ENCODE measurements at regions not wholly inside any gene's neighbourhood (a gene's known extent, or its start where the extent isn't known, plus 50 kb on each side); places are given as distances from the start of the nearest gene placed in this dataset.
A peak's percentile ranks its signal among the peaks of the same experiment; 100 is the strongest.
"Not testable (repeated sequence)": the region's sequence is repeated elsewhere in the genome, so short reads cannot be mapped to it uniquely, and the experiment has no call there.

DNA sequence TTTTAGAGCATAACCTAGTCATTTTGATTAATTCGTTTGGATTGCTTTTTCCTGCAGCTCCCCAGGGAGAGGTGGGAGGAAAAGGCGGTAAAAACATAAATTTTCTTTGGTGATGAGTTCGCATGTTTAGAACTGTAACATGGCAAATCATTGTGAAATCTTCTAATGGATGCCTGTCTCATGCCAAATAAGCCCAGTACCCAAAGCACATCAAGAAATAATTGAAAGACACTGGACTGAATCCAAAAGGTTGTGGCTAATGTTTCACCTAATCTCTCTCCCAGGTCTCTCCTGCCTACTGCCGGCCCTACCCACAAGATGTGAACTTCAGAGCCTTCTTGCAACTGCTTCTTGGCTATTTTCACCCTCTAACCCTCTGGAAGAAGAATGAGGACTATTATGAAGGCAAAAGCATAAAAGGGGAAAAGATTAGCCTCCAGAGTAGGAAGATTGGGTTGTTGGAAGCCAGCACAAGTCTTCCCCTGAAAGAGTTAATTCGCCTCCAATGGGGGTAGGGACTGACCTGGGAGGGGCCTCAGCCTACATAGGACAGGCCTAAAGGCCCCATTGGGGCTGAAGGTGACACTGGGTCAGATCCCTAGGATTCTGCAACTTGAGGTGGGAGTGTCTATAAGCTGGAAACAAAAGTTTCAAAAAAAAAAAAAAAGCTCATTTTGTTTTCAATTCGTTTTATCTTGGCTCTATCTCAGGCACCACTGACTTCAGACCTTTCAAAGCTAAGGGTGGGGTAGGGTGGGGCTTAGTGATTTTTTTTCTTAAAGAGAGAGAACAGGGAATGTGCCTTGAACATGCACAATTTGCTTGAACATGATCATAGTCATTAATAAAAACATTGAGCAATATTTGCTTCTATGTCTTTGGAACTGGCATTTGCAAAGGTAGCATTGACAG is 278.6 kb upstream of the KLF3 start:
- DNase-seq (ENCODE audit: low read depth, low spot score): no peak
- H3K4me3 ChIP-seq (ENCODE audit: low read depth, low read length): no peak overlapping the region
- TF ChIP-seq CTCF (IDR thresholded peaks at IDR 0.05; ENCODE audit: low read depth, low read length): no peak
- in situ Hi-C loops (cut with HindIII; ENCODE audit: low sequenced_read_pairs): no loop called here

- in situ Hi-C loops (cut with HindIII; ENCODE audit: low sequenced_read_pairs): no loop called here
- H3K4me3 ChIP-seq (ENCODE audit: low read depth, low read length): no peak overlapping the region
- no peak for TF ChIP-seq CTCF (IDR thresholded peaks at IDR 0.05; ENCODE audit: low read depth, low read length)
- no peak for DNase-seq (ENCODE audit: low read depth, low spot score)
These were observed 277.9 kb upstream of the KLF3 start for GRCh38 chr4:38386005-38386551.

DNA sequence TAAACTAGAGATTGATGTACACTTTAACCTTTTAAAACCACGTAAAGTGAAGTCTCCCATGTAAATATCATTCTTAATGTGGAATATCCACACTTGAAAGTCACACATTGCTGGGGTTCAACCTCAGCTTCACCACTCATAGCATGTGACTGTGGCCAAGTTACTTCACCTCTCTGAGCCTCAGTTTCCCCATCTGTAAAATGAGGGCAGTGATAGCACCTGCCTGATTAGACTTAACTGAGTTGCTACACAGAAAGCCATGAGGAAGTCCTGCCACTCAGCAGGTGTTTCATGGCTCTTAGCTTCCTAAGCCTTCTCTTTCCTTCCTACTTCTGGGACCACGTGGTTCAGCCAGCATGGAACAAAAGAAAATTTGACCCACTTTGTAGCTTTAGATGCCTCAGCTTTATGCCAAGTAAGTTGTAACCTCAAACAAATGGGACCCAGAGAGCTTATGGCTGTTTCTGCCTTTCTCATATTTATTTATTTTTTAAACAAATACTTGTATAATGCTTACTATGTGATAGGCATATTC is 277.3 kb upstream of the KLF3 start:
- H3K4me3 ChIP-seq (ENCODE audit: low read depth, low read length): no peak overlapping the region
- in situ Hi-C loops (cut with HindIII; ENCODE audit: low sequenced_read_pairs): no loop called here
- no peak for DNase-seq (ENCODE audit: low read depth, low spot score)
- TF ChIP-seq CTCF (IDR thresholded peaks at IDR 0.05; ENCODE audit: low read depth, low read length): no peak

GRCh38 chr4:38387348-38387747 is 276.7 kb upstream of the KLF3 start:
- no peak for TF ChIP-seq CTCF (IDR thresholded peaks at IDR 0.05; ENCODE audit: low read depth, low read length)
- DNase-seq (ENCODE audit: low read depth, low spot score): peak; percentile 39
- no peak overlapping the region for H3K4me3 ChIP-seq (ENCODE audit: low read depth, low read length)
- in situ Hi-C loops (cut with HindIII; ENCODE audit: low sequenced_read_pairs): no loop called here

DNA sequence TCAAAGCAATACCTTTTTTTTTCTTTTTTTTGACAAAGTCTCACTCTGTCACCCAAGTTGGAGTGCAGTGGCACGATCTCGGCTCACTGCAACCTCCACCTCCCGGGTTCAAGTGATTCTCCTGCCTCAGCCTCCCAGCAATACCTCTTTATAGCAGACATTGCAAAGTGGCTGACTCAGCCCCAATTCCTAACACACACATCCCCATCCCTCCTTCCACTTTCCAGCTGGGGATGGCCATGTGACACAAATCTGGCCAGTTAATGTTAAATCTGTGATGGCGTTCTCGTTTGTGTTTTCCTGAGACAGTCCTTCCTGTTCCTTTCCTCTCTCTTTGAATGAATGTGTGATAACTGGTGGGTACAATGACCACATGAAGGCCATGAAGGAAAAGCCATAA is 276.2 kb upstream of the KLF3 start:
- no peak for DNase-seq (ENCODE audit: low read depth, low spot score)
- no peak for TF ChIP-seq CTCF (IDR thresholded peaks at IDR 0.05; ENCODE audit: low read depth, low read length)
- no peak overlapping the region for H3K4me3 ChIP-seq (ENCODE audit: low read depth, low read length)
- in situ Hi-C loops (cut with HindIII; ENCODE audit: low sequenced_read_pairs): no loop called here

DNA sequence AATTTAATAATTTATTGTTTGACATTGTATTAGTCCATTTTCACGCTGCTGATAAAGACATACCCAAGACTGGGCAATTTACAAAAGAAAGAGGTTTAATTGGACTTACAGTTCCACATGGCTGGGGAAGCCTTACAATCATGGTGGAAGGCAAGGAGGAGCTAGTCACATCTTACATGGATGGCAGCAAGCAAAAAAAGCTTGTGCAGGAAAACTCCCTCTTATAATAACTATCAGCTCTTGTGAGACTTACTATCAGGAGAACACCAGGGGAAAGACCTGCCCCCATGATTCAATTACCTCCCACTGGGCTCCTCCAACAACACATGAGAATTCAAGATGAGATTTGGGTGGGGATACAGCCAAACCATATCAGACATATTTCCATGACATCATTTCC is 275.1 kb upstream of the KLF3 start:
- DNase-seq (ENCODE audit: low read depth, low spot score); H3K4me3 ChIP-seq (ENCODE audit: low read depth, low read length); in situ Hi-C loops (cut with HindIII; ENCODE audit: low sequenced_read_pairs): not testable (repeated sequence)

GRCh38 chr4:38390969-38391545 is 272.9 kb upstream of the KLF3 start:
- DNase-seq (ENCODE audit: low read depth, low spot score): no peak
- in situ Hi-C loops (cut with HindIII; ENCODE audit: low sequenced_read_pairs): no loop called here

More at GRCh38 chr4:38390969-38391545, 272.9 kb upstream of the KLF3 start:
- no peak overlapping the region for H3K4me3 ChIP-seq (ENCODE audit: low read depth, low read length)
- no peak for TF ChIP-seq CTCF (IDR thresholded peaks at IDR 0.05; ENCODE audit: low read depth, low read length)

All from astrocyte of the spinal cord (primary cell).